MCF 10A (cell line): ENCODE measurements at regions not wholly inside any gene's neighbourhood (a gene's known extent, or its start where the extent isn't known, plus 50 kb on each side); places are given as distances from the start of the nearest gene placed in this dataset.

Source experiments
- BruUV-seq: library from RNA; stranded (reverse); fragments of 400-500 nt; replicated peaks from 2 replicates; lab custom pipeline; 2021; lab: Mats Ljungman, UMichigan
- CTCF ChIA-PET: fragments of 300-600 bp; sonication (Branson Sonifier 250); formaldehyde crosslinking; extraction: SDS; loops from one replicate; lab custom pipeline; 2021; ENCODE audit warnings: antibody characterized with exemption, inconsistent platforms; lab: Yijun Ruan, JAX
- POLR2A ChIA-PET: fragments of 300-600, 350-650 bp; sonication (Branson Sonifier 250); formaldehyde crosslinking; extraction: SDS; loops from one replicate; lab custom pipeline; 2020; ENCODE audit warnings: antibody characterized with exemption, inconsistent platforms; lab: Yijun Ruan, JAX
- DNase-seq: peaks from one replicate; pipeline ENCODE4 v3.0.0-alpha.2; 2018; ENCODE audit not compliant: unreplicated experiment
- H3K27ac Mint-ChIP-seq: one replicate; pipeline ENCODE4 v1.8.0; 2022; ENCODE audit warnings: mild to moderate bottlenecking, low read depth, mixed read lengths; ENCODE audit not compliant: unreplicated experiment
- H3K27me3 Mint-ChIP-seq: one replicate; pipeline ENCODE4 v1.8.0; 2022; ENCODE audit warnings: mixed read lengths; ENCODE audit not compliant: insufficient read depth, unreplicated experiment
- H3K36me3 Mint-ChIP-seq: one replicate; pipeline ENCODE4 v1.8.0; 2022; ENCODE audit warnings: mild to moderate bottlenecking, moderate library complexity, mixed read lengths; ENCODE audit not compliant: insufficient read depth, unreplicated experiment
- H3K4me1 Mint-ChIP-seq: one replicate; pipeline ENCODE4 v1.8.0; 2022; ENCODE audit warnings: mixed read lengths; ENCODE audit not compliant: insufficient read depth, unreplicated experiment
- H3K4me3 Mint-ChIP-seq: one replicate; pipeline ENCODE4 v1.8.0; 2022; ENCODE audit warnings: mild to moderate bottlenecking, moderate library complexity, mixed read lengths; ENCODE audit not compliant: unreplicated experiment
- H3K9me3 Mint-ChIP-seq: one replicate; pipeline ENCODE4 v1.8.0; 2022; ENCODE audit warnings: mixed read lengths; ENCODE audit not compliant: unreplicated experiment
- CTCF ChIP-seq: fragments of 200-600 bp; IDR thresholded peaks from one replicate; pipeline ENCODE4 v1.8.0; 2022; ENCODE audit warnings: antibody characterized with exemption, mild to moderate bottlenecking; ENCODE audit not compliant: unreplicated experiment
- intact Hi-C: fragments of 100-400 bp; cut with micrococcal nuclease; formaldehyde crosslinking; loops from 2 replicates; pipeline ENCODE4 v1.14.1; 2022

GRCh38 chr5:92778261-92778660, 802.8 kb downstream of the NR2F1-AS1 start:
- CTCF ChIA-PET = no interaction called here
- H3K27ac Mint-ChIP-seq = no peak overlapping the region
- BruUV-seq = no TSS peak
- TF ChIP-seq CTCF = no peak
- H3K9me3 Mint-ChIP-seq = no peaks in the 10 kb centered on the region
- intact Hi-C loops = no loop called here
- no peak for DNase-seq
- no peaks in the 10 kb centered on the region for H3K27me3 Mint-ChIP-seq
- H3K4me3 Mint-ChIP-seq = no peak overlapping the region
- peaks cover 5% of the 10 kb centered on the region for H3K4me1 Mint-ChIP-seq
- POLR2A ChIA-PET = no interaction called here
- H3K36me3 Mint-ChIP-seq = no peaks in the 10 kb centered on the region

GRCh38 chr5:92777421-92777820, 803.6 kb downstream of the NR2F1-AS1 start:
- no peaks in the 10 kb centered on the region for H3K27me3 Mint-ChIP-seq
- intact Hi-C loops = no loop called here
- H3K4me3 Mint-ChIP-seq = no peak overlapping the region
- no TSS peak for BruUV-seq
- no peak for DNase-seq
- TF ChIP-seq CTCF = no peak
- H3K4me1 Mint-ChIP-seq = peaks cover 5% of the 10 kb centered on the region
- H3K27ac Mint-ChIP-seq = no peak overlapping the region
- ChIA-PET CTCF (no interaction called here), POLR2A (no interaction called here)
- H3K9me3 Mint-ChIP-seq = no peaks in the 10 kb centered on the region
- H3K36me3 Mint-ChIP-seq = no peaks in the 10 kb centered on the region

- intact Hi-C loops = no loop called here
- no peaks in the 10 kb centered on the region for H3K27me3 Mint-ChIP-seq
- CTCF ChIA-PET = no interaction called here
- no peaks in the 10 kb centered on the region for H3K9me3 Mint-ChIP-seq
- DNase-seq = no peak
- POLR2A ChIA-PET = interaction anchor here (0.6 kb wide), 1 partner anchor 948 kb away, joined by 5 read pairs; no protein-coding TSS in a partner anchor
- H3K27ac Mint-ChIP-seq = no peak overlapping the region
- BruUV-seq = no TSS peak
- TF ChIP-seq CTCF = no peak
- H3K4me3 Mint-ChIP-seq = no peak overlapping the region
- H3K4me1 Mint-ChIP-seq = peaks cover 5% of the 10 kb centered on the region
- no peaks in the 10 kb centered on the region for H3K36me3 Mint-ChIP-seq
Measured at GRCh38 chr5:92775711-92776615, 805.1 kb downstream of the NR2F1-AS1 start.

GRCh38 chr5:92769978-92770377, 811.0 kb downstream of the NR2F1-AS1 start:
- intact Hi-C loops = no loop called here

More at GRCh38 chr5:92769978-92770377, 811.0 kb downstream of the NR2F1-AS1 start:
- DNase-seq = no peak
- POLR2A ChIA-PET = no interaction called here
- Mint-ChIP-seq H3K27me3 (no peaks in the 10 kb centered on the region), H3K4me1 (no peaks in the 10 kb centered on the region), H3K9me3 (no peaks in the 10 kb centered on the region), H3K36me3 (no peaks in the 10 kb centered on the region), H3K27ac (no peak overlapping the region), H3K4me3 (no peak overlapping the region)
- CTCF ChIA-PET = no interaction called here
- no TSS peak for BruUV-seq
- no peak for TF ChIP-seq CTCF
